CD14-positive monocyte (primary cell): ENCODE measurements at regions not wholly inside any gene's neighbourhood (a gene's known extent, or its start where the extent isn't known, plus 50 kb on each side); places are given as distances from the start of the nearest gene placed in this dataset.

Source experiments
- DNase-seq, 3 donors: peaks; one replicate each; pipeline ENCODE4 v3.0.0-alpha.2; 2011 to 2022
- H2AFZ ChIP-seq: 2 replicates; pipeline ENCODE4 v1.6.0; 2012; ENCODE audit warnings: mild to moderate bottlenecking, low read depth, low read length, inconsistent platforms; ENCODE audit not compliant: insufficient read depth, poor library complexity, severe bottlenecking
- H3K27ac ChIP-seq, 2 donors: 1 replicate in 1 of 2; 2 replicates in 1 of 2; pipeline ENCODE4 v1.5.1; 2012 to 2013; ENCODE audit warnings: low read length in 2 of 2, control low read depth in 1 of 2, inconsistent platforms in 1 of 2, low read depth in 1 of 2, mild to moderate bottlenecking in 1 of 2
- H3K27me3 ChIP-seq, 2 donors: one replicate each; pipeline versions ENCODE4 v1.6.0 to v1.6.1; 2011 to 2013; ENCODE audit warnings: low read length in 2 of 2; ENCODE audit not compliant: control insufficient read depth in 2 of 2, insufficient read depth in 2 of 2
- H3K36me3 ChIP-seq, 2 donors: replicated peaks in 1 of 2; 1 replicate in 1 of 2; 2 replicates in 1 of 2; pipeline versions ENCODE4 v1.5.1 to v1.6.1; 2012 to 2013; ENCODE audit warnings: low read length in 2 of 2, control low read depth in 1 of 2, inconsistent platforms in 1 of 2, mild to moderate bottlenecking in 1 of 2; ENCODE audit not compliant: insufficient read depth in 2 of 2, control insufficient read depth in 1 of 2
- H3K4me1 ChIP-seq, 2 donors: 1 replicate in 1 of 2; 2 replicates in 1 of 2; pipeline versions ENCODE4 v1.5.1 to v1.6.1; 2012 to 2013; ENCODE audit warnings: low read length in 2 of 2, control low read depth in 1 of 2, inconsistent platforms in 1 of 2, mild to moderate bottlenecking in 1 of 2, moderate library complexity in 1 of 2; ENCODE audit not compliant: insufficient read depth in 2 of 2, control insufficient read depth in 1 of 2
- H3K4me2 ChIP-seq: replicated peaks from 2 replicates; pipeline ENCODE3; 2012; ENCODE audit warnings: low read length, moderate library complexity, mild to moderate bottlenecking; ENCODE audit not compliant: poor library complexity, severe bottlenecking; ENCODE audit errors: extremely low read depth
- H3K4me3 ChIP-seq, 3 experiments: fragments of 200-600 bp in 1 of 3; sonication (generic) in 1 of 3; replicated peaks in 1 of 3; 1 replicate in 2 of 3; 2 replicates in 1 of 3; pipeline ENCODE4 v1.5.1; 2011 to 2013; ENCODE audit warnings: low read length in 3 of 3, mild to moderate bottlenecking in 3 of 3, control low read depth in 2 of 3, low read depth in 2 of 3, inconsistent platforms in 1 of 3, moderate library complexity in 1 of 3
- H3K79me2 ChIP-seq: 2 replicates; pipeline ENCODE4 v1.6.0; 2012; ENCODE audit warnings: mild to moderate bottlenecking, control low read depth, inconsistent platforms, low read length, moderate library complexity; ENCODE audit not compliant: insufficient read depth
- H3K9ac ChIP-seq: 2 replicates; pipeline ENCODE4 v1.6.0; 2017; ENCODE audit warnings: low read length, mild to moderate bottlenecking; ENCODE audit not compliant: insufficient read depth, poor library complexity, severe bottlenecking
- H3K9me3 ChIP-seq, 2 donors: replicated peaks in 1 of 2; 1 replicate in 1 of 2; 2 replicates in 1 of 2; pipeline versions ENCODE4 v1.5.1 to v1.6.1; 2012 to 2013; ENCODE audit warnings: low read length in 2 of 2, control low read depth in 1 of 2; ENCODE audit not compliant: control insufficient read depth in 1 of 2, insufficient read depth in 1 of 2
- H4K20me1 ChIP-seq: 2 replicates; pipeline ENCODE4 v1.6.0; 2012; ENCODE audit warnings: mild to moderate bottlenecking, low read length, control low read depth, moderate library complexity; ENCODE audit not compliant: insufficient read depth
- H3K27ac Mint-ChIP-seq, 7 donors: one replicate each; pipeline ENCODE4 v1.8.0; 2020; ENCODE audit warnings: mild to moderate bottlenecking in 7 of 7, mixed read lengths in 7 of 7, moderate library complexity in 6 of 7, inconsistent platforms in 2 of 7
- H3K27me3 Mint-ChIP-seq, 3 donors: one replicate each; pipeline ENCODE4 v1.8.0; 2021 to 2022; ENCODE audit warnings: low read depth in 3 of 3, mild to moderate bottlenecking in 3 of 3, mixed read lengths in 3 of 3, moderate library complexity in 3 of 3, inconsistent platforms in 1 of 3
- H3K36me3 Mint-ChIP-seq, 2 donors: one replicate each; pipeline ENCODE4 v1.8.0; 2020; ENCODE audit warnings: mixed read lengths in 2 of 2, inconsistent platforms in 1 of 2, mild to moderate bottlenecking in 1 of 2
- H3K4me1 Mint-ChIP-seq: one replicate; pipeline ENCODE4 v1.8.0; 2020; ENCODE audit warnings: mild to moderate bottlenecking, mixed read lengths
- H3K4me3 Mint-ChIP-seq, 2 donors: one replicate each; pipeline ENCODE4 v1.8.0; 2020; ENCODE audit warnings: mild to moderate bottlenecking in 2 of 2, mixed read lengths in 2 of 2, moderate library complexity in 1 of 2
- H3K9me3 Mint-ChIP-seq, 7 donors: one replicate each; pipeline ENCODE4 v1.8.0; 2020 to 2022; ENCODE audit warnings: mixed read lengths in 7 of 7, mild to moderate bottlenecking in 6 of 7, moderate library complexity in 6 of 7, inconsistent platforms in 2 of 7
- CTCF ChIP-seq: fragments of 200-600 bp; IDR thresholded peaks from one replicate; pipeline ENCODE4 v1.8.0; 2022; ENCODE audit warnings: antibody characterized with exemption, mild to moderate bottlenecking
- WGBS: methylation state at CpG from one replicate; pipeline ENCODE4 v1.1.5; 2013; ENCODE audit warnings: missing lambda C conversion rate; ENCODE audit not compliant: insufficient coverage; 5-methylcytosine and 5-hydroxymethylcytosine counted together
- intact Hi-C, 2 donors: fragments of 100-400 bp; cut with micrococcal nuclease; formaldehyde crosslinking; loops; one replicate each; pipeline versions ENCODE4 v1.15.0 to v1.15.1; 2023

DNA sequence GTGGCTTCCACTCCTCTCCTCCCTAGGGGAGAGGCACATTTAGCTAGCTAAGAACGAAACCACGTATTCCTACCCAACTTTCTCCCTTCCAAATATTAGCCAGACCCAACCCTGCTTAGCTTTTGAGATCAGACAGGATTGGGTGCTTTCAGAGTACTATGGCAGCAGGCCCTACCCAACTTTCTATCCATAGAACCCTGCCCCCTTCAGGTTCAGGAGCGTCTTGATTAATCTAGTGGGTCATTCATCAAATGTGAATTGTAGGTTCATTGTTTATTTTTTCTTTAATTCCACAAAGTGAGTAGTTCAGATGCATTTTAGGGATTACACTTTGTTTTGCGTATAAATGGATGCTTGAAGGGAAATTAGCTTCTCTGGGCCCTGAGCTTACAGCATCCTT lies 188.3 kb downstream of the MIB1 start:
- H3K27ac Mint-ChIP-seq = peak overlapping the region in 1 of 7 donors; percentile 61
- no peaks in the 10 kb centered on the region for H3K4me1 Mint-ChIP-seq
- Histone ChIP-seq H3K9ac (no peak overlapping the region), H3K27me3 (no peaks in the 10 kb centered on the region), H2AFZ (no peak overlapping the region), H4K20me1 (no peaks in the 10 kb centered on the region), H3K4me2 (no peak overlapping the region), H3K36me3 (no peaks in the 10 kb centered on the region), H3K4me3 (no peak overlapping the region), H3K27ac (no peak overlapping the region), H3K9me3 (no peaks in the 10 kb centered on the region), H3K79me2 (no peaks in the 10 kb centered on the region), H3K4me1 (no peaks in the 10 kb centered on the region)
- intact Hi-C loops = loop anchor here in 1 of 2 donors (10.0 kb wide), 1 partner anchor 446 kb away; no protein-coding TSS in a partner anchor
- DNase-seq = no peak
- H3K4me3 Mint-ChIP-seq = no peak overlapping the region
- peaks cover 5 to 12% (median 9%) of the 10 kb centered on the region in 3 donors for H3K27me3 Mint-ChIP-seq
- 67% methylated on average over 3 of the region's 4 CpGs for WGBS
- no peak for TF ChIP-seq CTCF
- H3K36me3 Mint-ChIP-seq = no peaks in the 10 kb centered on the region
- no peaks in the 10 kb centered on the region for H3K9me3 Mint-ChIP-seq

GRCh38 chr18:21930177-21930576 lies 189.6 kb downstream of the MIB1 start:
- no peaks in the 10 kb centered on the region for H3K36me3 ChIP-seq
- intact Hi-C loops = no loop called here
- WGBS = 89% methylated on average over 3 of the region's 6 CpGs
- no peak overlapping the region for H3K4me3 Mint-ChIP-seq
- no peak overlapping the region for H3K27ac Mint-ChIP-seq
- H3K4me2 ChIP-seq = no peak overlapping the region
- peaks cover 5 to 9% (median 8%) of the 10 kb centered on the region in 3 donors for H3K27me3 Mint-ChIP-seq
- TF ChIP-seq CTCF = no peak
- H2AFZ ChIP-seq = no peak overlapping the region
- H3K9ac ChIP-seq = no peak overlapping the region
- no peaks in the 10 kb centered on the region for H3K36me3 Mint-ChIP-seq
- no peaks in the 10 kb centered on the region for H3K79me2 ChIP-seq
- H3K4me1 Mint-ChIP-seq = no peaks in the 10 kb centered on the region
- no peak overlapping the region for H3K4me3 ChIP-seq
- no peaks in the 10 kb centered on the region for H3K27me3 ChIP-seq
- DNase-seq = no peak
- H4K20me1 ChIP-seq = no peaks in the 10 kb centered on the region
- H3K27ac ChIP-seq = no peak overlapping the region
- peaks cover 0 to 1% (median 0%) of the 10 kb centered on the region in 7 donors for H3K9me3 Mint-ChIP-seq
- H3K4me1 ChIP-seq = no peaks in the 10 kb centered on the region
- H3K9me3 ChIP-seq = no peaks in the 10 kb centered on the region
